ENCODE measurements at regions not wholly inside any gene's neighbourhood (a gene's known extent, or its start where the extent isn't known, plus 50 kb on each side); places are given as distances from the start of the nearest gene placed in this dataset.
"Not testable (repeated sequence)": the region's sequence is repeated elsewhere in the genome, so short reads cannot be mapped to it uniquely, and the experiment has no call there.

DNA sequence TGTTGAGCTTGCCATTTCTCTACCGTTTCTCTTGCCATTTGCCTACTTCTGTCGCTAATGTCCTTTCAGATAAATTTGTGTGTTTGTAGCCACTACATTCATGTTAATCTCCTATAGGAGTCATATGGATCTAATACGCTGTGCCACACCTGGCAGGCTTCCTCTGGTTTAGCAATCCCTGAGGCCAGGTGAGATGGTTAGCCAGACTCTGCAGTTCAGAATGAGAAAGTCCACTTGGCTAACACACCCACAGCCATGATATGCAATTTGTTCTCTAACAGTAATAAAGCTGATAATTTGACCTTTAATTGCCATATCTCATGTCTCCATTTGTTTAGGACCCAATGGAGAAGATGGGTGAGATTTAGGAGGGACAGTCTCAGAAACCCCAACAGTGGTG, 1261.6 kb upstream of the TMEM132C start:
- DNase-seq (ENCODE audit: low spot score), result no peak

DNA sequence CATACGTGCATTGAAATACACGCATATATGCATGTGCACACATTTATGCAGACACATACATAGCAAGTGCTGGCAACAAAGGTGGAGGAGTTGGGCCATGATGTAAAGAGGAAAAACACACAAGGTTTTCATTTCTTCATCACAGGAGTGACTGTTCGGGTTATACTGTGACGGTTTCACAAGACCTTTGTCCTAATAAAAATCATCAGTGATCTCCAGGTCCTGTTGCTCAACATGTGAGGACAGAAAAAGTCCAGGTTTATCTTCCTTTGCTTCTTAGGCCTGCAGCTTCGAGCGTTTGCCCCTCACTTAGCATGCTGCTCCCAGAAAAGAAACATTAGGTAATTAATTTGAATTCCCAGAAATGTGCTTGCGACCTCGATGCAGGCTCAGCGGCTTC, 1260.0 kb upstream of the TMEM132C start:
- no peak for DNase-seq (ENCODE audit: low spot score)

DNA sequence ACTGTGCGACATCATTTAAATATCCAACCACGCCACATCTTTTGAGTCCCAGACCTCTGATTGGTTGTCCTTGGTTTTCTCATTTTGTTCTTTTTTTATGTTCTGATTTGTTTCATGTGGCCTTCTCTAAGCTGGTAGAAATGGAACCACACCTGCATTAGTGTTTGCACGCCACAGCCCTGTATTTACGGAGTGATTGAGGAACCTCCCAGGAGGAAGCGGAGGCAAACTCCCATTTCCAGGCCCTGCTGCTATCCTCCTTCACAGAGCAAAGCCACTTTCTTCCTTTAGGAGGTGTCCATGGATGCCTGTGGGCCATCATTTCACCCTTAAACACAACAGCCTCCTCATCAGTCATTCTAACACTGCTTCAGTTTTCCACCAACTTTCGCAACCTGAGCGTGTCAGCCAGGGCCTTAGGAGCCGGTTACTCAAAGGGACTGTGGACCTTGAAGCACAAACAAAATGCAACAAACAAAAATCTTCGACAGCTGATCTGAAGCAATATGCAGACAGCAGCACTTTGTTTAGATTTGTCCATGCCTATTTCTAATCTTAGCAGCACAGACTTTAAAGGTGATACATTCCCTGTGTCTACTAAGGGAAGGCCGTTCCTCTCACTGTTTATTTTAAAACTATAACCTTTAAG, 1258.1 kb upstream of the TMEM132C start:
- DNase-seq (ENCODE audit: low spot score), result no peak

DNA sequence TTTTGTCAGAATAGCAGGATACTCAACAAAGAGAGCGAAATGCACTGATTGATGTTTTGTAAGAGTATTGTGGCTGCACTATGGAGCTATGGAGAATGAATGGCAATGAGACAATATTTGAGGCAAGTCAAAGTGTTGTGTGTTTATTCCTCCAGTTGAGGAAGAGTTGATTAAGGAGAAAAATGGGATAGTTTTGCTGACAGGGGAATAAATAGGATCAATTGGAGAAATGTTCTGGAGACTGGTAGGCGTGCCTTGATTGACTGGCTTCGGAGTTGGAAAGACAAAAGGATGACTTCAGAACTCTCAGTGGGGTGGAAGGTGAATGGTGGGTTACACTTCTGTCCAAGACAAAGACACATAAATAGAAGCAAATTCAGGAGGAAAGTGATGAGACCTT, 1254.9 kb upstream of the TMEM132C start:
- no peak for DNase-seq (ENCODE audit: low spot score)

- no peak for DNase-seq (ENCODE audit: low spot score)
These were observed 1253.8 kb upstream of the TMEM132C start for GRCh38 chr12:127013197-127013596.

GRCh38 chr12:127014079-127014478, 1252.9 kb upstream of the TMEM132C start:
- no peak for DNase-seq (ENCODE audit: low spot score)

DNA sequence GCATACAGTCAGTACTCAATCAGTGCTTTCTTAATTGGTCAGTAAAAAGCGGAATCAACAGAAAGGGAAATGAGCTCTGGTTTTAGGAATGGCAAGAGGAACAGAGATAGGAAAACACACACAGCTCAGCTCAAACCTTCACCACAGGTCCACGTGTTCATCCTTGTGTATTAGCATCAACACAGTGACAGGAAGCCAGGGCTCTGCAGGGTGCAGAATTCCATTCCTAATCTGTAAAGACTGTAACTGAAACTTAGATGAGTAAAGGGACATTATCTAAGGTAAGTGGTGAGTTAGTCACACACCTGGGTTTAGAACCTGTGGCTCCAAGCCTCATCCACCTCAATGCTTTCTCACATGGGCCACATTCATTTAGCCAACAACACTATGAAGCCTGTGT, 1242.2 kb upstream of the TMEM132C start:
- no peak for DNase-seq (ENCODE audit: low spot score)

DNA sequence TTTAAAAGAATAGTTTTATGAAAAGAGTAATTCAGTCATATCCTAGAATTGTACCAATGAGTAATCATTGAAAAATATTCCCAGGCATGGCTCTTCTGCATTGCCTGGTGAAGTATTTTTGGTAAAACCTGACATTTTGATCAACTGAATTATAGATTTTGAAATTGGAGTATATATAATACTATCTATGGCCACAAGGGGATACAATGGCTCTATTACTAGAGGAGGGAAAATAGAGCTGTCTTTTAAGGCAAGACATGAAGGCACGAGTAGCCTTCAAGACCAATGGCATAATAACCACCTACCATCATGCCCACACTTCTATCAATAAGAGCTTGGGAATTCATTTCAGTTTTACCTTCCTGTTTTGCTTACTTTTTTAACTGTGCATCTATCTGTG, 1241.4 kb upstream of the TMEM132C start:
- DNase-seq (ENCODE audit: low spot score), result no peak

DNA sequence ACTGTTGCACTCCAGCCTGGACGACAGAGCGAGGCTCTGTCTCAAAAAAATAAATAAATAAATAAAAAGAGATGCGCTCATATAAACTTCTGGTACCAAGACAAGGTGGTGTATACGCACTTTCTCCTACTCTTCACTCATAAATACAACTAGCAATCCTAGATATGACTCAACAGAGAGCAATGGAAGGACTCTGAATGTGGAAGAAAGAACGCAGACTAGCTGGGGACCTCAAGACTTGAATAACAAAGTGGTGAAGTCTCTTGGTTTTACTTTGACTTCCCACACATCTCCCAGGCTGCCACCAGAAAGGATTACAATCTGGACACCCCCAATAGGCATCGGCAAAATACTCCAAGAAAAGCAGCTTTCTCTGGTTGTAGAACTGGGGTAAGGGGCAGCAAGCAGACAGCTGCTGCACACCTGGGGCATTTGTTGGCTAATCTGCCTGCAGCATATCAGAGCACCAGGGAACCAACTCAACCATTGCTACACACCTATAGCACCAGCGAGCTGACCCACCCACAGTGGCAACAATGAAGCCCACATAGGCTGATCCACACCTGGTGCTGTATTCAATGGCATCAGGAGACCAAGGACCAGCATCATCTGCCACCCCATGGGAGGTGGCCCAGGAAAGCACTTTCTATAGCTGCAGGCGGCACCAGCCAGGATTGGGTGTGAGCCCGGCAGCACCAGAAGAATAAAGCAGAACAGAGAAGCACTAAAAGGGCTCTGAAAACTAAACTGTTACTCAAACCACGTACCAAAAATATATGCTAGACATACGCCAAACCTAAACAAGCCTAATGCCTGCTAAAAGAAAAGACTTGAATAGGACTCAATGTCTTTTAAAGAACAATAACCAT, 1231.7 kb upstream of the TMEM132C start:
- DNase-seq (ENCODE audit: low spot score), result no peak

DNA sequence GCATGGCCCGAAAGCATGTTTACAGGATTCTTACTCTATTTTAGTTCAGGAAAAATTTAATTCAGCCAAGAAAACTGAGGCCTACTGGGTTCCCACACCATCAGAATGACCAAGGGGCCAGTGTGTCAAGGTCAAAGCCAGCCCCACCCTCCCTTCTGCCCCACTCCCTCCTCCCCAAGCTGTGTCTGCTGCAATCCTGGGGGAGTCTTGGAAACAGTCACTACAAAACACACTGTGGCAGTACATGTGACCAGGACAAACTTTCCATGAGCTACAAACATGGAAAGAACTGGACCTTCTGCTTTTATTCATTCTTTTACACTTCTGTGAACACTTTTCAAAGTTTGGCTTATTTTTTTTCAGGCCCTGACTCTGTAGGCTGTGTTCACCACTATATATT, 1228.8 kb upstream of the TMEM132C start:
- DNase-seq (ENCODE audit: low spot score), result no peak

- DNase-seq (ENCODE audit: low spot score), result no peak
These were observed 1228.2 kb upstream of the TMEM132C start for GRCh38 chr12:127038761-127039160.

DNA sequence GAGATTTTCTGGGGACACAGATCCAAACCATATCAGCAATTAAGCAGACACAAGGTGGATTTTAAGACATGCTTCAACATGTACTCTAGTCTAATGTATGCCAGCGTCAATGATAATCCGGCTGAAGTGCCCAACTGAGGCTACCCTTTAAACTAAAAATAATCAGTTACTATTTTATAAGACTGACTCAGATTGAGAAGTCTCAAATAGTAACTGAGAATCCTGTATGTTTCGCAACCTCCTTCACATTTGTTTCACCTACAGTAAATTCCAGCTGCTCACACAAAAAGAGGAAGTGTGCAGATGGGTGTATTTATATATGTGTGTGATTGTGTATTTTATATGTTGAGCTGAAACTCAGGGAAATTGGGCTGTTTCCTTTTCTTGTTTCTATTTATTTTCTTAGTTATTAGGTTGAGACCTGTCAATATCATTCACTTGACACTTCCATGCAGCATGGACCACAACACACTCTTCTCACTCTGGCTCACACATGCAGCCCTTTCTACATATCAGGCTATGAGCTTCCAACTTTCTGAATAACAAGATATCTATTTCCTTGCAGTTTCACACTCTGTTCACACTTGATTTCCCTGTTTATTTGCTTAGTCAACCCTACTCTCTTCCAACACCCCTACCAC, 1224.9 kb upstream of the TMEM132C start:
- no peak for DNase-seq (ENCODE audit: low spot score)

DNA sequence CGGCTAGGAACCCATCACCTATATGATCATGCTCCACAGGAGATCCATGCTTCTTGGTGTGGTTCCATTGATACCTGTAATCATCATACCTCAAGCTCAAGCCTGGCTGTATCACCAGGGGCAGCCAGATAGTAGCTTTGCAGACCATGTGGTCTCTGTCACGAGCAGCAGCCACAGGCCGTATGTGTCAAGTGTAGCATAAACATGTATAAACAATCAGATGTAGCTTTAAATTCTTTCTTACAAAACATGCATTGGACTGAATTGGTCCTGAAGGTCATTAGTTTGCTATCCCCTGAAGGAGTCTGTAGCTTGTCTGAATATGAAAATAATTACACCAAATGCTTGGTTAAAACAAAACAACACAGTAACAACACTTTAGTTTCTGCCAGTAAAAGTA, 1223.2 kb upstream of the TMEM132C start:
- DNase-seq (ENCODE audit: low spot score), result no peak

DNA sequence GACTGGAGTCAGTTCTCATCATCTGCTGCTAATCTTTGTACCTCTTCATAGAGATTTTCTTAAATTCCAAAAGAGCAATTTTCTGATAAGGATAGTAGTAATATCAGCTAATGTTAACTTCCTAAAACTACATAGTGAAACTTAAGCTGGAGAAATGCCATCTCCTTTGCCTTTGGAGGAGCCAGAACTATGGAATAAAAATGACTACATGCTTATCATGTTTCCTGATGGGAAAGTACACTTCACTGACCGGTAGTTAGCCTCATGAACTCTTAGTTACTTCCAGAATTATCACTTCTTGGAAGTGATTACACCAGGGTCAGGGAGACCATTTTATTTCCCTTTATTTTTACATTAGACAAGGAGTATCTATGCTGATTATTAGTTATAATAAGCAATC, 1222.1 kb upstream of the TMEM132C start:
- no peak for DNase-seq (ENCODE audit: low spot score)

- no peak for DNase-seq (ENCODE audit: low spot score)
These were observed 1220.5 kb upstream of the TMEM132C start for GRCh38 chr12:127046467-127046866.

GRCh38 chr12:127048057-127048456, 1218.9 kb upstream of the TMEM132C start:
- no peak for DNase-seq (ENCODE audit: low spot score)

GRCh38 chr12:127048525-127048924, 1218.4 kb upstream of the TMEM132C start:
- DNase-seq (ENCODE audit: low spot score), result not testable (repeated sequence)

- no peak for DNase-seq (ENCODE audit: low spot score)
These were observed 1215.8 kb upstream of the TMEM132C start for GRCh38 chr12:127051139-127051538.

DNA sequence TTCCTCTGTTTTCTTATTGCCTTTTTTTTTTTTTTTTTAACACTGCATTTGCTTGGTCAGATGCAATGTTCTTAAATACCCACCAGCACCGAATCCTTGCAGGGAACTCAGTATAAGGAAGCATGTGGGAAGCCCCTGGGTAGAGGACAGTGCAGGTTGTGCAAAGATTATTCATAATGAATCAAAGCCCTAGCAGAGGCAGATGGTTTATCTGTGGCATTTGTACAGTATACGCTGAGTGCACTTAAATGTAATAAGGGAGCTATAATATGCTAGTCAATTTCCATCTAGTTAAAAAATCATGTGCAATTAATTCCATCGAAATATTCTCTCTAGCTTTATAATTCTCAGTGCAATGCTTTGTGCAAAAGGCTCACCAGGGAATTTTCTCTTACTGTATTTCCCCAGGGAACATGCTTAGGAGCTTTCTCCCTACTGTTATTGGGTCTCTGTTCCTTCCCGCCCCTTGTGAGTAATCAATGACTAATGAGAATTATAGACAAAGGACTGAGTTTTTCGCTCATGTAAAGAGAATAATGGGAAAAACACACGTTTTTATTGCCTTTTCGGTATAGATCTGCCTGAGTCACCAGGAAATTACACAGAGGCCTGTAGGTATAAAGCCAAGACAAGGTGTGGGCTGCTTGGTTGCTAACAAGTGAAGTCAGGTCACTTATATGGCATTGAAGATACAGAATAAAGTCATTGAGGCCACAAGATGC, 1214.3 kb upstream of the TMEM132C start:
- DNase-seq (ENCODE audit: low spot score), result peak; percentile 20

- DNase-seq (ENCODE audit: low spot score), result no peak
These were observed 1212.4 kb upstream of the TMEM132C start for GRCh38 chr12:127054531-127054930.

DNA sequence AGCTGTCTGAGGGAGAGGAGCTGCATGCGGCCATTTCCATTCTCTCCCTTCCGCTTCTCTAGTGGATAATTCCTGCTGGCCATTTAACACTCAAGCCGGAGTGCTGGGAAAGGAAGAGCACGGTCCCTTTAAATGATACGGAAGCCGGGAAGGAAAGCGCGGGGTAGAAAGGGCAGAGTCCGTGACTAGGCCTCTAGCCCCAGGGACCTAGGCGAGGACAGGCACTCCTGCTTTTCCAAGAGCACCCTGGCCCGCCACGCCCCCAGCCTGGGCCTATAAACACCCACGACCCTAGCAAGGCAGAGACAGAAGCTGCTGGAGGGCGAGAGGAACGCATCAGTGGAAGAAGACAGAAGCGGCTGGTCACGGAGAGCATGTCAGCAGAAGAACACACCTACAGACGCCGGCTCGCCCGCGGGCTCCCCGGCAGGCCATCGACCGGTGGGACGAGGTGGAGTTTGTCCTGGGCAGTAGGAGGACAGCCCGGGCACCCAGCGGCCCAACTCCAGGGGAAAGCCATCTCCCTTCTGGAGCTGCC, 1206.6 kb upstream of the TMEM132C start:
- DNase-seq (ENCODE audit: low spot score), result peak; percentile 77

DNA sequence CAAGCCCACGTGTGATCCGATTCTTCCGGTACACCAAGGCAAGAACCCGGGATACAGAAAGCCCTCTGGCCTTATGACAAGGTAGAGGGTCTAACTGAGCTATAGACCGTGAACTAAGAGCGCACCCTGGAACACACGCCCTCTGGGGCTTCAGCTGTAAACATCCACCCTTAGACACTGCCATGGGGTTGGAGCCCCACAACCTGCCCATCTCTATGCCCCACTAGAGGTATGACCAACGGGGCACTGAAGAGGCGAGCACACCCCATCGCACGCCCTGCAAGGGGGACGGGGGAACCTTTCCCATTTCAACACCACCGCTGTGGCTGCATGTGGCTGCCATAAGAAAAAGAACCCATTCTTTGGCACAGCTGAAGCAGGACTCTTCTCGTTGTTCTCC, 1206.0 kb upstream of the TMEM132C start:
- peak; percentile 30 for DNase-seq (ENCODE audit: low spot score)

Measured in HT-29 (cell line).